H9 (cell line): ENCODE measurements at regions not wholly inside any gene's neighbourhood (a gene's known extent, or its start where the extent isn't known, plus 50 kb on each side); places are given as distances from the start of the nearest gene placed in this dataset.

Source experiments
- DNase-seq: peaks from one replicate; pipeline ENCODE4 v3.0.0-alpha.2; 2017
- H2AFZ ChIP-seq: one replicate; pipeline ENCODE4 v1.6.1; 2013; ENCODE audit warnings: mild to moderate bottlenecking, low read length, control low read depth, moderate library complexity
- H2AK5ac ChIP-seq: 2 replicates; pipeline ENCODE4 v1.6.1; 2013; ENCODE audit warnings: low read length, control low read depth, mixed read lengths; ENCODE audit not compliant: insufficient read length
- H2BK120ac ChIP-seq: one replicate; pipeline ENCODE4 v1.6.1; 2013; ENCODE audit warnings: low read depth, mild to moderate bottlenecking, low read length, control low read depth, inconsistent platforms; ENCODE audit not compliant: poor library complexity, severe bottlenecking
- H2BK12ac ChIP-seq: 2 replicates; pipeline ENCODE4 v1.6.1; 2013; ENCODE audit warnings: low read length, control low read depth, mixed read lengths, low read depth; ENCODE audit not compliant: insufficient read length
- H2BK15ac ChIP-seq: 2 replicates; pipeline ENCODE4 v1.6.1; 2013; ENCODE audit warnings: low read depth, low read length, control low read depth
- H2BK20ac ChIP-seq: one replicate; pipeline ENCODE4 v1.6.1; 2013; ENCODE audit warnings: low read depth, mild to moderate bottlenecking, low read length, control low read depth, inconsistent platforms; ENCODE audit not compliant: poor library complexity, severe bottlenecking
- H2BK5ac ChIP-seq: 2 replicates; pipeline ENCODE4 v1.6.1; 2013; ENCODE audit warnings: low read length, control low read depth, mixed read lengths; ENCODE audit not compliant: insufficient read length
- H3K14ac ChIP-seq: 2 replicates; pipeline ENCODE4 v1.6.1; 2013; ENCODE audit warnings: low read length, control low read depth; ENCODE audit not compliant: insufficient read depth
- H3K18ac ChIP-seq: 2 replicates; pipeline ENCODE4 v1.6.1; 2013; ENCODE audit warnings: low read depth, mild to moderate bottlenecking, mixed read lengths, low read length, control low read depth; ENCODE audit not compliant: insufficient read length
- H3K23ac ChIP-seq: 2 replicates; pipeline ENCODE4 v1.6.1; 2013; ENCODE audit warnings: low read length, control low read depth, mixed read lengths, low read depth; ENCODE audit not compliant: insufficient read length
- H3K23me2 ChIP-seq: 2 replicates; pipeline ENCODE4 v1.6.1; 2013; ENCODE audit warnings: low read depth, mild to moderate bottlenecking, mixed read lengths, low read length, control low read depth; ENCODE audit not compliant: insufficient read length, poor library complexity, severe bottlenecking
- H3K27ac ChIP-seq: 2 replicates; pipeline ENCODE4 v1.5.1; 2013; ENCODE audit warnings: low read length, control low read depth, mixed read lengths, low read depth; ENCODE audit not compliant: insufficient read length
- H3K27me3 ChIP-seq: 2 replicates; pipeline ENCODE4 v1.6.1; 2013; ENCODE audit warnings: low read length, control low read depth, inconsistent platforms; ENCODE audit not compliant: insufficient read depth
- H3K4ac ChIP-seq: 2 replicates; pipeline ENCODE4 v1.6.1; 2013; ENCODE audit warnings: low read depth, mild to moderate bottlenecking, control low read depth, inconsistent platforms, low read length, moderate library complexity
- H3K4me1 ChIP-seq: 2 replicates; pipeline ENCODE4 v1.6.1; 2013; ENCODE audit warnings: low read length, control low read depth, inconsistent platforms; ENCODE audit not compliant: insufficient read depth
- H3K4me2 ChIP-seq: 2 replicates; pipeline ENCODE4 v1.6.1; 2013; ENCODE audit warnings: low read length, control low read depth, mixed read lengths; ENCODE audit not compliant: insufficient read length, insufficient read depth
- H3K56ac ChIP-seq: 2 replicates; pipeline ENCODE4 v1.6.1; 2013; ENCODE audit warnings: low read depth, mild to moderate bottlenecking, mixed read lengths, low read length, control low read depth; ENCODE audit not compliant: insufficient read length
- H3K79me1 ChIP-seq: 2 replicates; pipeline ENCODE4 v1.6.1; 2013; ENCODE audit warnings: low read depth, mild to moderate bottlenecking, moderate library complexity, low read length, control low read depth, inconsistent platforms; ENCODE audit not compliant: insufficient read depth, poor library complexity, severe bottlenecking
- H3K79me2 ChIP-seq: 2 replicates; pipeline ENCODE4 v1.6.1; 2013; ENCODE audit warnings: low read length, control low read depth, inconsistent platforms; ENCODE audit not compliant: insufficient read depth
- H3K9ac ChIP-seq: 2 replicates; pipeline ENCODE4 v1.6.1; 2013; ENCODE audit warnings: low read length, control low read depth, mixed read lengths; ENCODE audit not compliant: insufficient read length; ENCODE audit errors: extremely low read depth
- H3K9me3 ChIP-seq: one replicate; pipeline ENCODE4 v1.6.1; 2013; ENCODE audit warnings: low read depth, low read length, inconsistent platforms; ENCODE audit not compliant: control insufficient read depth
- H3T11ph ChIP-seq: one replicate; pipeline ENCODE4 v1.6.1; 2013; ENCODE audit warnings: mild to moderate bottlenecking, low read length, control low read depth, inconsistent platforms
- H4K20me1 ChIP-seq: one replicate; pipeline ENCODE4 v1.6.1; 2013; ENCODE audit not compliant: control insufficient read depth, insufficient read length, insufficient read depth
- H4K5ac ChIP-seq: 2 replicates; pipeline ENCODE4 v1.6.1; 2013; ENCODE audit warnings: low read depth, mild to moderate bottlenecking, mixed read lengths, low read length, control low read depth; ENCODE audit not compliant: insufficient read length
- H4K8ac ChIP-seq: replicated peaks from 2 replicates; pipeline ENCODE4 v1.6.1; 2013; ENCODE audit warnings: low read length, control low read depth, mixed read lengths, low read depth; ENCODE audit not compliant: insufficient read length
- H4K91ac ChIP-seq: 2 replicates; pipeline ENCODE4 v1.6.1; 2013; ENCODE audit warnings: low read depth, mild to moderate bottlenecking, moderate library complexity, mixed read lengths, low read length, control low read depth; ENCODE audit not compliant: insufficient read length
- H3K27ac Mint-ChIP-seq, 3 experiments: 2 replicates in 2 of 3; 3 replicates in 1 of 3; pipeline ENCODE4 v1.8.0; 2020 to 2021; ENCODE audit warnings: mixed read lengths in 3 of 3, mild to moderate bottlenecking in 1 of 3, moderate library complexity in 1 of 3
- H3K27me3 Mint-ChIP-seq: 2 replicates; pipeline ENCODE4 v1.8.0; 2021; ENCODE audit warnings: low read depth, mild to moderate bottlenecking, moderate library complexity, mixed read lengths
- H3K36me3 Mint-ChIP-seq, 3 experiments: 2 replicates in 2 of 3; 3 replicates in 1 of 3; pipeline ENCODE4 v1.8.0; 2020 to 2021; ENCODE audit warnings: low read depth in 3 of 3, mixed read lengths in 3 of 3; ENCODE audit not compliant: insufficient read depth in 1 of 3
- H3K4me1 Mint-ChIP-seq, 2 experiments: 2 replicates each; pipeline ENCODE4 v1.8.0; 2020; ENCODE audit warnings: mixed read lengths in 2 of 2
- H3K4me3 Mint-ChIP-seq, 2 experiments: 2 replicates in 1 of 2; 3 replicates in 1 of 2; pipeline ENCODE4 v1.8.0; 2020 to 2021; ENCODE audit warnings: mild to moderate bottlenecking in 2 of 2, mixed read lengths in 2 of 2, moderate library complexity in 1 of 2
- H3K9me3 Mint-ChIP-seq, 2 experiments: 2 replicates in 1 of 2; 3 replicates in 1 of 2; pipeline ENCODE4 v1.8.0; 2020; ENCODE audit warnings: mild to moderate bottlenecking in 2 of 2, mixed read lengths in 2 of 2, moderate library complexity in 1 of 2
- CTCF ChIP-seq: fragments of 200-600 bp; sonication (generic); conservative IDR thresholded peaks from 3 replicates; pipeline ENCODE4 v1.8.0; 2021; ENCODE audit warnings: antibody characterized with exemption, mild to moderate bottlenecking
- WGBS: extraction: QIAGEN DNeasy Blood & Tissue Kit; methylation state at CpG from one replicate; pipeline ENCODE4 v1.1.7; 2013; ENCODE audit warnings: missing lambda C conversion rate, low lambda C conversion rate, mixed read lengths; ENCODE audit not compliant: insufficient read length; ENCODE audit errors: extremely low coverage; 5-methylcytosine and 5-hydroxymethylcytosine counted together

GRCh38 chr2:5530011-5530696, 162.0 kb upstream of the SOX11 start:
- Histone ChIP-seq H2AK5ac (no peak overlapping the region), H3K27me3 (no peaks in the 10 kb centered on the region), H3K56ac (no peak overlapping the region), H4K20me1 (no peaks in the 10 kb centered on the region), H2BK15ac (no peak overlapping the region), H2AFZ (no peak overlapping the region), H3K23me2 (no peaks in the 10 kb centered on the region), H2BK5ac (no peak overlapping the region), H2BK12ac (no peak overlapping the region), H3K14ac (no peak overlapping the region), H3K79me1 (no peaks in the 10 kb centered on the region), H3T11ph (no peak overlapping the region), H2BK120ac (no peak overlapping the region), H3K18ac (no peak overlapping the region), H4K5ac (no peak overlapping the region), H3K27ac (no peak overlapping the region), H3K79me2 (no peaks in the 10 kb centered on the region), H3K4me2 (no peak overlapping the region), H3K9me3 (no peaks in the 10 kb centered on the region), H4K91ac (no peak overlapping the region), H3K9ac (no peak overlapping the region), H3K4ac (no peak overlapping the region), H2BK20ac (no peak overlapping the region), H4K8ac (no peak overlapping the region), H3K4me1 (no peaks in the 10 kb centered on the region; the same call in 1 of the 2 replicates), H3K23ac (no peak overlapping the region)
- Mint-ChIP-seq H3K4me1 (peaks cover 3 to 8% of the 10 kb centered on the region in 2 experiments; a peak in 2 of 4 replicates), H3K36me3 (no peaks in the 10 kb centered on the region), H3K27me3 (peaks cover 2% of the 10 kb centered on the region; the same call in 1 of the 2 replicates), H3K9me3 (no peaks in the 10 kb centered on the region), H3K27ac (no peak overlapping the region), H3K4me3 (no peak overlapping the region)
- no peak for TF ChIP-seq CTCF
- no CpG with 5 or more reads among the region's 11 CpGs for WGBS
- DNase-seq: no peak
